GM19463 (cell line): ENCODE measurements at regions not wholly inside any gene's neighbourhood (a gene's known extent, or its start where the extent isn't known, plus 50 kb on each side); places are given as distances from the start of the nearest gene placed in this dataset.

Source experiments
- ATAC-seq: cut with Tn5 transposase; IDR thresholded peaks from one replicate; pipeline ENCODE4 v1.9.1; 2021; ENCODE audit warnings: mild to moderate bottlenecking, moderate library complexity; ENCODE audit not compliant: unreplicated experiment

DNA sequence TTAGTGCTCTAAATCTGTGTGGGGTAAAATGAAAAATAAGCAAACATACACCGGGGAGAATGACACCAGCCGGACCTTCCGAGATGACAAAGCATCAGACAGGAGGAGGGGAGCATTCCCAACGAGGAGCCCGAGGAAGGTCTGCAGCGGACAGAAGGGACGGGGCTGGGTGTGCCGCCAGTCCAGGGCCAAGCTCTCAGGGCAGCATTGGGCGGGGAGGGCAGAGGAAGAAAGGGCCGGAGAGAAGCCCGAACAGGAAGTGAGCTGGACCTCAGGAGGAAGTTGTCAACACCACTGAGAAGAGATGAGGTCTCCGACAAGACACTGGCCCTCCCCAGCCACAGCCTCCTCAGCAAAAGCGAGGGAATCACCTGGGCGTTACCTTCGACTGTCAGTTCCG lies 182.6 kb upstream of the RNF32 start:
- ATAC-seq, result no peak

DNA sequence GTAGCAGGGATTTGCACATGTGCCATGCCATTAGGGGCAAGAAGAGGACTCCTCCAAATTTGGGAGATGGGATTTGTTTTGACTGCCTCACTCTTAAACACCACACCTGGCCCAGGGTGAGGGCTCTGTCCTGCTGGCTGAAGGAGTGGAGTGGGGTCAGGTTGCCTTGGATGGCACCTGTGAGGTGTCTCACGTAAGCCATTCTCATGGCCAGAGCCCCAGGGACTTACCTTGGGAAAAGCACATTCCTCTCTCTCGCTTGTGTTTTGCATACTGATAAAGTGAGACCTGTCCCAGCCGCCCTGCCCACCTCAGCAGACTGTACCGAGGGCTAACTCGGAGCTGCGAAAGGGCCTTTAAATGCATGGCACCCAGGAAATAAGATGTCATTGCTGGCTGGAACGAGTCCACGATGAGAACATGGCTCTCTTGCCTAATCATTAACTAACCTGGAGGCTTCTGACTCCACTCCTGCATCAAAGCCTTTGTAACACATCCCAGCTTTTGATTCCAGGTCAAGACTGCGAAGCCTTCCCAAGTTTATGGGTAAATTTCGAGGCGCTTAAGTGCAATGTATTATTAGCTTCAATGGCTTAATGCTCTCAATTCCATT lies 184.0 kb upstream of the RNF32 start:
- ATAC-seq, result no peak

GRCh38 chr7:156456032-156456431 lies 184.5 kb upstream of the RNF32 start:
- no peak for ATAC-seq

- ATAC-seq, result no peak
Measured at GRCh38 chr7:156450473-156450872, 190.1 kb upstream of the RNF32 start.

DNA sequence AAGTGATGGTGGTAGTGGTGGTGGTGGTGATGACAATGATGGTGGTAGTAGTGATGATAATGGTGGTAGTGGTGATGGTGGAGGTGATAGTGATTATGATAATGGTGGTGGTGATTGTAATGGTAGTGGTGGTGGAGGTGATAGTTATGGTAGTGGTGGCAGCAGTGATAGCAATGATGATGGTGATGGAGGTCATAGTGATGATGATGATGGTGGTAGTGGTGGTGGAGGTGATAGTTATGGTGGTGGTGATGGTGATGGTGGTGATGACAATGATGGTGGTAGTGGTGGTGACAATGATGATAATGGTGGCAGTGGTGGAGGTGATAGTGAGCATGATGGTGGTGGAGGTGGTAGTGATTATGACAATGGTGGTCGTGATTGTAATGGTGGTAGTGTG lies 191.7 kb upstream of the RNF32 start:
- no peak for ATAC-seq

DNA sequence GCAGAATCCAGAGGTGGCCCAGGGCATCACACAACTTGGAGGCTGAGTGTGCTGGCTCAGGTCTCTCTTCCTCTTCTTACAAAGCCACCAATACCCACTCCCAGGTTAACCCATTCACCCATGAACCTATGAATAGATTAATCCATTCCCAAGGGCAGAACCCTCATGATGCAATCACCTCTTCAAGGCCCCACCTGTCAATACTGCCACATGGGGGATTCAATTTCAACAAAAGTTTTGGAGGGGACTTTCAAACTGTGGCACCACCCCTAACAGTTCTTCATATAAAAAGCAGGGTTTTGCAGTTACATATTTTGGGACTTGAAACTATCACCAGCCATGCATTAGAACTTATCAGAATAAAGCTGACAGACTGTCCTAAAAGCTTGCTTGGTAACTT lies 193.6 kb upstream of the RNF32 start:
- ATAC-seq, result no peak

- ATAC-seq, result no peak
Measured at GRCh38 chr7:156445997-156446761, 194.4 kb upstream of the RNF32 start.

DNA sequence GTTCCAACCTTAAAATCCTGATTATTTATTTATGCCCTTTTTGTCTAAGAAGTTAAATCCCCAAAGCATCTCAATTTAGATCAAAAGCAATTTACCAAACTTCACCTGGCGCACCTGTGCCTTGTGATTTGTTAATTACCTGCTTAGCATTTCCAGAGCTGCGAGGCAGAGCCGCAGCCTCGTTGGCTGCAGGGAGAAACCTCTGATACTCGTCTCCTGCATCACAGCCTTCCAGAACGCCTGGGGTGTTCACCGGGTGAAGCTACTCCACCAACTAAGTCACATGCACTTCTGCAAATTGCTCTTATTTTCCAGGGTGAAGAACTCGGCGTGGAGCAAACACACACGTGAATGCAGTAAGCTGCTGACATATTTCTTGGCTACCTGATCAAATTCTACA lies 198.1 kb upstream of the RNF32 start:
- ATAC-seq, result no peak

DNA sequence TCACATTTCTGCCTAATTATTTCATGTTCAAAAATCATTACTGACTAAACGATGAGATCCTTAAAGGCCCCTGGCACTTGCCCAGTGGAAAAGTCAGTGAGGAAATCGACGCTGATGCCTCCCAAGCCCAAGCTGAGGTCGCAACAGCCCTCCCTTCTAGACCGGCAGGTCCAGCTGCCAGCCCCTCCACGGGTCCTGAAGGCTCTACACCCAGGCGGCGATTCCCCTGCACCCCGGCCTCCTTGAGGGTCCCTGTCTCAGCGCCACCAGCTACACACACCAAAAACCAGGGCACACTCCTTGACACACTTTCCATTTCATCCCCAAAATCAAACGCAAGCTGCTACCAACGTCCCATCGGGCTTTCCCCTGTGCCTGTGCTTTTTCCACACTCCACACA lies 200.1 kb upstream of the RNF32 start:
- ATAC-seq, result no peak

GRCh38 chr7:156438011-156438410 lies 202.6 kb upstream of the RNF32 start:
- no peak for ATAC-seq

DNA sequence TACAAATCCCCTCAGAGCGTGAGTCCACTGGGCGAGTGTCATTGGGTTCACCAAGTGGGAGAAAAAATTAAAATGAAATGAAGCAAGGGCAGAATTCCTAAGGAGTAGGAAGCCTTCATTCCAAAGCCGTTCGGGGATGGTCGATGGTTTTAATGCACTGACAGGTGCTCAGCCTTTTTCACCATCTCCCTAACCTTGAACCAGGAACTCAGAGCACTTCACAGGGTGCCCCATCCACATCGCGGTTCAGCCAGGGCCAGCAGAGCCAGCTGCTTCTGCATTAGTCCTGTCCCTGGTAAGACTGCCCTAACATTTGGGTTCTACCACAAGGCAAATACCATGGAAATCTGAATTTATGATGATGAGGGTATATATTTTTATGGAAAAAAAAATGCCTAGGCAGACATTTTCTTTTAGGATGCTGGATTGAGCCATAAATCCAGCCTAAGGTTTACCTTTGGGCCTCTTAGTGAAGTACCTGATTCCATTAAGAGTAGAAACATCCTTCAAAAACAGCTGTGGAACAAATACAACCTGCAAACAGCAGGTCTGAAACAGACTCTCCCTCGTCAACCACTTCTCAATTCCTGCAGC lies 203.5 kb upstream of the RNF32 start:
- no peak for ATAC-seq

DNA sequence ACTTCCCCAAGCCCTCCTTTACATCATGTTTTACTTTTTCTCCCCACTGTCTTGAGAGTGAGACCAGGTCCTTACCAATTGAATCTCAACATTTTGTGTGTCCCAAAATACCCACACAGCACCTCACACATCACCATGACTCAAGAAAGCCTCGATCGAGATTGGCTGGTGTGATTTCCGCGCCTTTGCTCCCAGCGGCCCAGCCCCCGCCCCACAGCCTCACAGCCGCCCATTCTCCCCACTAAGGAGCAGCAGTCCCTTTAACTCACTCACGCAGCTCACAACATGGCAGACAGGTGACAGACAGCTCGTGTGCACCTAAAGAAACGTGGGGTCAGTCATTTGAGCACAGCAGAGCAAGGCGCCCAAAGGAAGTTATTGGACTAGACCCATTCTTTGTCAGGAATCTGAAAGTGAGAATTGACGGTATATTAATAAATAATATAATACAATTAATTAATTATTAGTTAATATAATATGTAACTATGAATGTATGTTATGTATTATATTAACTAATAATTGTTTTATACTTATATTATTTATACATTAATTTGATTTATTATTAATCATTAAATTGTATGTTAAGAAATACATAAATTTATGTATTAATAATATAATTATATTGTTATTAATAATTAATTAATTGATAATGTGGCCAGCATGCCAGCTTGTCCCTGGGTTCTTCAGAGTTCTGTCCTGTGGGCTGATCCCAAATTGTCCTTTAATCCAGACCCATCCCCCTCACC lies 204.9 kb upstream of the RNF32 start:
- no peak for ATAC-seq

- no peak for ATAC-seq
Measured at GRCh38 chr7:156434706-156435105, 205.9 kb upstream of the RNF32 start.

DNA sequence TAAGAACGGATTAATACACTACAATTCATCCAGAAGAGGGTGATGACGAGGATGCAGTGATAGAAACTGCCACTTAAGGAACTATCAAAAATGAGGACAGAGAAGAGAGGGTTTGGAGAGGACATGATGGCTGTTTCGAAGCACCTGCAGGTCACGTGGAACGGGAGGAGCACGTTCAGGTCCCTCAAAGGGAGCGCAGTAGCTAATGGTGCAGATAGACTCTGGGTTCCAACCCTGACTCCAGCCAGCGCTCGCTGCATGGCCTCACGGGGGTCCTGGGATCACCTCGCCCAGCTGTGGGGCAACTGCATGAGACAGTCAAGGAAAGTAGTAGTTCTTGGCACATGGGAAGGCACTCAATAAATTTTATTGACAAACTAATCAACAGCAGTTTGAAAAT lies 208.6 kb upstream of the RNF32 start:
- no peak for ATAC-seq

DNA sequence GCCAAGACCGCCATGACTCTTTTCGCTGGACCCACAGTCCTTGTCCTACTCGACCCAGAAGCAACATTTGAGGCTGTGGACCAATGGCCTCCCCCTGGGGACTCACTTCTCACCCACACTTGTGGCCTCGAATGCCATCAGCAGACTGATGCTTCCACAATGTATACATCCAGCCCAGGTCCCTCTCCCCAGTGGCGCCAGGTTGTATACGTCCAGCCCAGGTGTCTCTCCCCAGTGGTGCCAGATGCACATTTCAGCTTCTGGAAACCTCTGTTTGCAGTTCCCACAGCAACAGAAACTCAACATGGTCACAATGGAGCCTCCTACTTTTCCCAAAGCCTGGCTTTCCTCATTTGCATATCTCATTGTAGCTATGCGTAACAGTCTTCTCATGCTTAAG lies 210.5 kb upstream of the RNF32 start:
- ATAC-seq, result no peak

- ATAC-seq, result no peak
Measured at GRCh38 chr7:156429514-156429913, 211.1 kb upstream of the RNF32 start.

DNA sequence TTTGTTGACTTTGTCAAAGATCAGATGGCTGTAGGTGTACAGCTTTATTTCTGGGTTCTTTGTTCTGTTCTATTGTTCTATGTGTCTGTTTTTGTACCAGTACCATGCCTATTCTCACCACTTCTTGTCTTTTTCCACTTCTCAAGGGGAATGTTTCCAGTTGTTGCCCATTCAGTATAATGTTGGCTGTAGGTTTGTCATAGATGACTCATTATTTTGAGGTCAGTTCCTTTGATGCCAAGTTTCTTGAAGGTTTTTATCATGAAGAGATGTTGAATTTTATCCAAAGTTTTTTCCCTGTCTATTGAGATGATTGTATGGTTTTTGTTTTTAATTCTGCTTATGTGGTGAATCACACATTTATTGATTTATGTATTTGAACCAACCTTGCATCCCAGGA lies 216.7 kb upstream of the RNF32 start:
- ATAC-seq, result no peak

DNA sequence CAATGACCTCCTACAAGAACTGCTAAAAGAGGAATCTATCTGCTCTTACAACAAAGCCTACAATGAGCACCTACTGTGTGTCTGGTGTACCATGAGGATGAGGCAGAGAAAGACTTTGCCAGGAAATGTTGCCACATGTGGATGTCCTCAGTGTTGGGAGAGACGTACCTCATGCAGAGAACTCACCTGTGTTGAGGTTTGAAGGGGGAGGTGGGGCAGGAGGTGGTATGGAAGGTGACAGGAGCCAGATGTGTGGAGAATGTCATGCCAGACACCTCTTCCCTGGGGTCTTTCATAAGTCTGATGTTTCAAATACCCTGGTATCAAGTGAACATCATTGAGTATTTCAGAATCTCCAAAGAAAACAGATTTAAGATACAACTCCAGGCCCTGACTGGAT lies 220.1 kb upstream of the RNF32 start:
- ATAC-seq, result no peak

GRCh38 chr7:156419782-156420181 lies 220.8 kb upstream of the RNF32 start:
- ATAC-seq, result no peak

DNA sequence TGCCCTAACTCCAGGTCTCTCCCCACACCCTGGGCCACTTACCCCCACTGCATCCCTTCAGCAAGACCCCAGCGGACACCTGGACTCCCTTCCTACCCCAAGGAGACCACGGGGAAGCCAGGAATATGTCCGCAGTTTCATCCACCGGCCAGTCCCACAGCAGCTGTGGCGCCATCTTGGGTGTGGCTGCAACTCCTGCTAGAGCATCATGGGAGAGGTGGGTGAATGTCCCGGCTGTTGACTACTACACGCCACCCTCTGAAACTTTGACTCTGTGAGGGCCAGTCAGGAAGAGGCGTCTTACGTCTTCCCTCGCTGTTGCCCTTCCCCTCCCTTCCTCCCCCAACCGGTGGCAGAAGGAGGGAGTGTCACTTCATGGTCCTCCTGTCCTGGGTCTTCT lies 238.3 kb upstream of the RNF32 start:
- no peak for ATAC-seq

- ATAC-seq, result no peak
Measured at GRCh38 chr7:156401617-156402016, 239.0 kb upstream of the RNF32 start.

GRCh38 chr7:156400046-156400445 lies 240.5 kb upstream of the RNF32 start:
- ATAC-seq, result no peak
